Osteoblast (primary cell): ENCODE measurements at regions not wholly inside any gene's neighbourhood (a gene's known extent, or its start where the extent isn't known, plus 50 kb on each side); places are given as distances from the start of the nearest gene placed in this dataset.

Experiments
- DNase-seq: peaks from one replicate; pipeline ENCODE4 v3.0.0; 2011; ENCODE audit warnings: low spot score, mixed read lengths; ENCODE audit not compliant: insufficient read length; ENCODE audit errors: missing footprints
- H2AFZ ChIP-seq: 2 replicates; pipeline ENCODE4 v1.6.0; 2011; ENCODE audit warnings: mild to moderate bottlenecking, low read length
- H3K27ac ChIP-seq: 2 replicates; pipeline ENCODE4 v1.5.1; 2011; ENCODE audit warnings: mild to moderate bottlenecking, low read depth, low read length, moderate library complexity
- H3K27me3 ChIP-seq: 2 replicates; pipeline ENCODE4 v1.6.0; 2012; ENCODE audit warnings: mild to moderate bottlenecking, control low read depth, inconsistent platforms, low read length, moderate library complexity; ENCODE audit not compliant: insufficient read depth
- H3K36me3 ChIP-seq: 2 replicates; pipeline ENCODE4 v1.5.1; 2011; ENCODE audit warnings: mild to moderate bottlenecking, low read length, control low read depth, moderate library complexity; ENCODE audit not compliant: insufficient read depth
- H3K4me1 ChIP-seq: 2 replicates; pipeline ENCODE4 v1.5.1; 2011; ENCODE audit warnings: mild to moderate bottlenecking, low read length, control low read depth, moderate library complexity; ENCODE audit not compliant: insufficient read depth
- H3K4me2 ChIP-seq: 2 replicates; pipeline ENCODE4 v1.6.0; 2011; ENCODE audit warnings: mild to moderate bottlenecking, low read length; ENCODE audit not compliant: insufficient read depth
- H3K4me3 ChIP-seq: fragments of 200-600 bp; sonication (generic); 3 replicates; pipeline ENCODE4 v1.5.1; 2012; ENCODE audit warnings: mild to moderate bottlenecking, low read length, inconsistent platforms; ENCODE audit not compliant: insufficient read depth
- H3K79me2 ChIP-seq: 2 replicates; pipeline ENCODE4 v1.6.0; 2012; ENCODE audit warnings: mild to moderate bottlenecking, low read length, control low read depth, inconsistent platforms; ENCODE audit not compliant: insufficient read depth
- H3K9me3 ChIP-seq: 2 replicates; pipeline ENCODE4 v1.5.1; 2011; ENCODE audit warnings: low read depth, low read length, control low read depth
- H4K20me1 ChIP-seq: 2 replicates; pipeline ENCODE4 v1.6.0; 2012; ENCODE audit warnings: mild to moderate bottlenecking, low read length, control low read depth; ENCODE audit not compliant: insufficient read depth
- TF ChIP-seq, protein P1 (sequence below): IDR thresholded peaks from 2 replicates; pipeline ENCODE4 v1.5.1; 2011; ENCODE audit warnings: mild to moderate bottlenecking, low read depth, low read length, moderate library complexity; ENCODE audit errors: extremely low read depth

DNA sequence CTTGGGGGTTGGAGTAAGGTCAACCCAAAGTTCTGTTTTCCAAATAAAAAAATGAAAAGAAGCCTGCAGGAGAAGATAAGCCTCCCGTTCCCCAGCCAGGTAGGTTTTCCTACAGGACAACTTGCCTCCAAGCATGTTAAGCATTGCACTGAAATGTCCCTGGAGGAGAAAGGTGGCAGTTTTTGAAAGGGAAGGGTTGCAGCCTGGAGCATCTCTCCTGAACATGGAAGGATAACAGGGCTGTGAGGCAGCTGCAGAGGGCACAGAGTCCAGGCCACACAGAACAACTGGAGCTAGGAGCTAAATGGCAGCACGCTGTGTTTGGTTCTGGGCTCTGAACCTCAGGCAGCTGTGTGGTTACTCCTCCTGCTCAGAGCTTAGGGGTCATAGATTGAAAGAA, 452.9 kb downstream of the TCERG1L start:
- no peaks in the 10 kb centered on the region for H3K36me3 ChIP-seq
- TF ChIP-seq, protein P1, sequence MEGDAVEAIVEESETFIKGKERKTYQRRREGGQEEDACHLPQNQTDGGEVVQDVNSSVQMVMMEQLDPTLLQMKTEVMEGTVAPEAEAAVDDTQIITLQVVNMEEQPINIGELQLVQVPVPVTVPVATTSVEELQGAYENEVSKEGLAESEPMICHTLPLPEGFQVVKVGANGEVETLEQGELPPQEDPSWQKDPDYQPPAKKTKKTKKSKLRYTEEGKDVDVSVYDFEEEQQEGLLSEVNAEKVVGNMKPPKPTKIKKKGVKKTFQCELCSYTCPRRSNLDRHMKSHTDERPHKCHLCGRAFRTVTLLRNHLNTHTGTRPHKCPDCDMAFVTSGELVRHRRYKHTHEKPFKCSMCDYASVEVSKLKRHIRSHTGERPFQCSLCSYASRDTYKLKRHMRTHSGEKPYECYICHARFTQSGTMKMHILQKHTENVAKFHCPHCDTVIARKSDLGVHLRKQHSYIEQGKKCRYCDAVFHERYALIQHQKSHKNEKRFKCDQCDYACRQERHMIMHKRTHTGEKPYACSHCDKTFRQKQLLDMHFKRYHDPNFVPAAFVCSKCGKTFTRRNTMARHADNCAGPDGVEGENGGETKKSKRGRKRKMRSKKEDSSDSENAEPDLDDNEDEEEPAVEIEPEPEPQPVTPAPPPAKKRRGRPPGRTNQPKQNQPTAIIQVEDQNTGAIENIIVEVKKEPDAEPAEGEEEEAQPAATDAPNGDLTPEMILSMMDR: no peak
- H3K9me3 ChIP-seq: no peaks in the 10 kb centered on the region
- H4K20me1 ChIP-seq: no peaks in the 10 kb centered on the region
- H3K27ac ChIP-seq: no peak overlapping the region
- DNase-seq: no peak
- H2AFZ ChIP-seq: no peak overlapping the region
- no peaks in the 10 kb centered on the region for H3K27me3 ChIP-seq
- H3K4me3 ChIP-seq: no peak overlapping the region
- H3K4me2 ChIP-seq: no peak overlapping the region
- H3K79me2 ChIP-seq: no peaks in the 10 kb centered on the region
- no peaks in the 10 kb centered on the region for H3K4me1 ChIP-seq

DNA sequence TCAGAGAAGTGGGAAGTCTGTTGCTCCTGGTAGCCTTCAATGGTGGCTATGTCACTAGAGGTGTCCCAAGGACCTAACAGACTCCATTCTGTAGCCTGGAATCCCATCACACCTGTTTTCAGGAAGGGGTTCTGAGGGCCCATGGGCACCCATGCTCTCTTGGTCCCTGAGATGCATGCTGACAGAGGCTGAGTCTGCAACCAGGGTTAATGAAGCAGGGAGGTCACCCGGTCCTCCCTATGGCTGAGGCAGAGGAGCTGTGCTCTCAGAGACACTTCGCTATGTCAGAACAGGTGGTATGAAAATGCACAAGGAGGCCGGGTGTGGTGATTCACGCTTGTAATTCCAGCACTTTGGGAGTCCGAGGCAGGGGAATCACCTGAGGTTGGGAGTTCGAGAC, 452.1 kb downstream of the TCERG1L start:
- Histone ChIP-seq H4K20me1 (no peaks in the 10 kb centered on the region), H3K36me3 (no peaks in the 10 kb centered on the region), H3K4me3 (no peak overlapping the region), H3K4me2 (no peak overlapping the region), H2AFZ (no peak overlapping the region), H3K27me3 (no peaks in the 10 kb centered on the region), H3K27ac (no peak overlapping the region), H3K79me2 (no peaks in the 10 kb centered on the region), H3K4me1 (no peaks in the 10 kb centered on the region), H3K9me3 (no peaks in the 10 kb centered on the region)
- TF ChIP-seq, protein P1: no peak
- DNase-seq: no peak

DNA sequence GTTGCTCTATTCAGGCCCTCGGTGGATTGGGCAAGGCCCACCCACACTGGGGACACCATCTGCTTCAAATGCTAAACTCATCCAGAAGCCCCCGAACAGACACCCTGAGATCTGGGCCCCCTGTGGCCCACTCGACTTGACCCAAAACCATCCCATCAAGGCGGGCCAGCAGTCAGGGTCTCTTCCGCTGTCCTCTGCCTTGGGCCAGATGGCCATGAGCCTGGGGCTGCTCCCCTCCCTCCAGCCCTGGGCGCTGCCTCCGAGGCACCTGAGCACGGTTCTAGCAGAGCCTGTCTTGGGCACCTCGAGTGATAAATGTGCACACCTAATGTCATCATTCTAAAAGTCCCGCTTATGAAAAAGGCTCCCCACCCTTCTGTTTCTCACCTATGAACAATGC, 449.4 kb downstream of the TCERG1L start:
- Histone ChIP-seq H3K36me3 (no peaks in the 10 kb centered on the region), H3K4me2 (no peak overlapping the region), H3K4me1 (no peaks in the 10 kb centered on the region), H4K20me1 (no peaks in the 10 kb centered on the region), H2AFZ (no peak overlapping the region), H3K9me3 (no peaks in the 10 kb centered on the region), H3K27ac (no peak overlapping the region), H3K79me2 (no peaks in the 10 kb centered on the region), H3K27me3 (no peaks in the 10 kb centered on the region), H3K4me3 (no peak overlapping the region)
- no peak for DNase-seq
- TF ChIP-seq, protein P1: no peak

DNA sequence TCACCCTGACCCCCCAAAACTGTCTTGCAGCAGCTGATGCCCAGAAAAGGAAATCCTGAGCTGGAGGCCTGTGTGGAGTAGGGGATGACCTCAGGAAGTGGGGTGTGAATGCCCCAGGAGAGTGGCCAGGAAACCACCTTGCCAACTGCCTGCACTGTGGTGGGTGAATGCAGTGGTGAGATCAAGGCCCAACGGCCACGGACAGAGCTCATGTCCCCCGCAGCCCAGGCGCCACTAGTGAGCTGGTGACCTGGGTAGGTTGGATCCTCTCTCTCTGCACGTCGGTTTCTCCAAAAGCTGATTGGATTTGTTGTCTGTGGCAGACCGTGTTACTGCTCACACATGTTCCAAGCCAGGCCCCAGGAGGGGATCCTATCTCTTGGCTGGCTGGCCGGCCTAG, 448.9 kb downstream of the TCERG1L start:
- no peak overlapping the region for H3K27ac ChIP-seq
- no peak overlapping the region for H2AFZ ChIP-seq
- no peak overlapping the region for H3K4me3 ChIP-seq
- H4K20me1 ChIP-seq: no peaks in the 10 kb centered on the region
- H3K9me3 ChIP-seq: no peaks in the 10 kb centered on the region
- no peak overlapping the region for H3K4me2 ChIP-seq
- no peaks in the 10 kb centered on the region for H3K79me2 ChIP-seq
- no peak for DNase-seq
- H3K4me1 ChIP-seq: no peaks in the 10 kb centered on the region
- no peaks in the 10 kb centered on the region for H3K36me3 ChIP-seq
- TF ChIP-seq, protein P1: no peak
- H3K27me3 ChIP-seq: no peaks in the 10 kb centered on the region
